ENCODE measurements at regions not wholly inside any gene's neighbourhood (a gene's known extent, or its start where the extent isn't known, plus 50 kb on each side); places are given as distances from the start of the nearest gene placed in this dataset.
"Not testable (repeated sequence)": the region's sequence is repeated elsewhere in the genome, so short reads cannot be mapped to it uniquely, and the experiment has no call there.

- Mint-ChIP-seq H3K27ac (no peak overlapping the region), H3K9me3 (no peaks in the 10 kb centered on the region), H3K36me3 (ENCODE audit: low read depth) (no peaks in the 10 kb centered on the region), H3K4me3 (no peak overlapping the region), H3K27me3 (peaks cover 2% of the 10 kb centered on the region), H3K4me1 (no peaks in the 10 kb centered on the region)
- peak; percentile 14 for DNase-seq
- intact Hi-C loops (cut with micrococcal nuclease) = no loop called here
Observed at GRCh38 chr10:76631036-76631670, 1006.5 kb downstream of the KCNMA1 start.

- Mint-ChIP-seq H3K36me3 (ENCODE audit: low read depth) (no peaks in the 10 kb centered on the region), H3K9me3 (no peaks in the 10 kb centered on the region), H3K27ac (no peak overlapping the region), H3K4me3 (no peak overlapping the region), H3K27me3 (peaks cover 2% of the 10 kb centered on the region), H3K4me1 (no peaks in the 10 kb centered on the region)
- intact Hi-C loops (cut with micrococcal nuclease) = no loop called here
- no peak for DNase-seq
Observed at GRCh38 chr10:76628801-76629200, 1008.8 kb downstream of the KCNMA1 start.

DNA sequence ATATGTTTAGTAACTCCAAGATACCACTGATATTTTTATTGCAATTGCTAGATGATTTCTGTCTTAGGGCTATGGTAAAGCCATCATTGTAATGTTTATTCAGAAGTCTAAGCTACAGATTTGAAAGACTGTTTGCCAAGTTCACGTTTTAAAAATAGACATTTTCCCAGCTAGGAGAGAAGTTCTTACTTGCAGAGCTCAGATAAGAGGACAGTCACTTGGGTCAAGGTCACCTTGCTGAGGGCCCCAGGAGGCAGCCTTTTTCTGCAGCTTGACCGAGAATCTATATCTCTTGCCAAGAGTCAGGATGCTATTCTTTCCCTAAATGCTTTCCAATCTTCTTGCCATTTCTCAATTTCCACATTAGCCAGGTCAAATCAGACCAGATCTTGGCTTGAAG, 1011.2 kb downstream of the KCNMA1 start:
- no peaks in the 10 kb centered on the region for H3K36me3 Mint-ChIP-seq (ENCODE audit: low read depth)
- H3K9me3 Mint-ChIP-seq = no peaks in the 10 kb centered on the region
- no peaks in the 10 kb centered on the region for H3K27me3 Mint-ChIP-seq
- no peaks in the 10 kb centered on the region for H3K4me1 Mint-ChIP-seq
- no peak overlapping the region for H3K4me3 Mint-ChIP-seq
- DNase-seq = no peak
- intact Hi-C loops (cut with micrococcal nuclease) = no loop called here
- no peak overlapping the region for H3K27ac Mint-ChIP-seq

DNA sequence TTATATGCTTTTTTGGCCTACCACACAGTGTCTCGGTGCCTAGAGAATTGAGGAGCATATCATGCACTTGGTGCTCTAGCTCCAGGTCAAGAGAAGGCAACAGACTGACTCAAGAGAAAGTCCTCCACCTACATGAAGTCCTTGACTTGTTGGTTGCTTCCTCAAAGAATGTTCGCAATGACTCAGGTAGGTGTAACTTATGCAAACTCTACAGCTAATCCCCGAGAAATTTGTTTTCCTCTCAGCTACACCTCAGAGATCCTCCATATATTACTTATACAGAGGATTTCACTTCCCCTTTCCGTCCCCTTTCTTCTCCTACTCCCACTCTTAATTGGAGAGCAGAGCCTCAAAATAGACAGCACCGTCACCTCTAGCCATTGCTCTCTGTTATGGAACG, 1013.1 kb downstream of the KCNMA1 start:
- intact Hi-C loops (cut with micrococcal nuclease) = no loop called here
- Mint-ChIP-seq H3K36me3 (ENCODE audit: low read depth) (no peaks in the 10 kb centered on the region), H3K27ac (no peak overlapping the region), H3K4me1 (no peaks in the 10 kb centered on the region), H3K27me3 (no peaks in the 10 kb centered on the region), H3K4me3 (no peak overlapping the region), H3K9me3 (no peaks in the 10 kb centered on the region)
- DNase-seq = no peak

DNA sequence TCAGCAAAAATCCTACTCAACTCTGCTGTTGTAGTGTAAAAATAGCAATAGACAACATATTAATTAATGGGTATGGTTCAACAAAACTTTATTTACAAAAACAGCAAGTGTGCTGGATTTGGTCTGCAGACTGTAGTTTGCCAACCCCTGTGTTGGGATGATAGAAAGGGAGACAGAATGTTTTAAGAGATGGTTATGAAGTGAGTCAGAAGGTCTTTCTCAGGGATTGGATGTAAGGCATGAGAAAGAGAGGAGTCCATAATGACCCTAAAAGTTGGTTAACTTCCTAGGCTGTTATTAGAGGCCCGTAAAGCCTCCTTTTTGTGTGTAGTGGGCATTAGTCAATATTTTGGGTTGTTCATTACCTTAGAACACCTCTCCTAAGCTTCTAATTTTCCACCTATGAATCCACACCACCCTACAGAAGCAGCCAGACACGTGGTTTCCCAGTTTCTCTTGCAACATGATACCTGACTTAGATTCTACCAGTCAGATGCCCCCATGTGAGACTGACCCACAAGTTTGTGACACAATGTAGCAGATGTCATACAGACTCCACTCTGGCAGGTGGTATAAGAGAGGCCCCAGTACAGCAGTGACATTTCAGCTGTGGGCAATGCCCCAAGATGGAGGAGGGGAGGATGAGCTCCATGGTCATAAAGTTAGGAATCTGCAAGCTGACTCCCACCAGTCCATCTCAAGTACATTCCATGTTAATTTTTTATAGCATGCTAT, 1015.6 kb downstream of the KCNMA1 start:
- Mint-ChIP-seq H3K36me3 (ENCODE audit: low read depth) (no peaks in the 10 kb centered on the region), H3K9me3 (no peaks in the 10 kb centered on the region), H3K4me1 (no peaks in the 10 kb centered on the region), H3K27ac (no peak overlapping the region), H3K4me3 (no peak overlapping the region), H3K27me3 (no peaks in the 10 kb centered on the region)
- intact Hi-C loops (cut with micrococcal nuclease) = no loop called here
- peak; percentile 15 for DNase-seq

GRCh38 chr10:76618641-76619040, 1019.0 kb downstream of the KCNMA1 start:
- no peaks in the 10 kb centered on the region for H3K4me1 Mint-ChIP-seq
- no peaks in the 10 kb centered on the region for H3K27me3 Mint-ChIP-seq
- H3K27ac Mint-ChIP-seq = no peak overlapping the region
- intact Hi-C loops (cut with micrococcal nuclease) = no loop called here
- DNase-seq = no peak
- no peaks in the 10 kb centered on the region for H3K36me3 Mint-ChIP-seq (ENCODE audit: low read depth)
- no peak overlapping the region for H3K4me3 Mint-ChIP-seq
- no peaks in the 10 kb centered on the region for H3K9me3 Mint-ChIP-seq

DNA sequence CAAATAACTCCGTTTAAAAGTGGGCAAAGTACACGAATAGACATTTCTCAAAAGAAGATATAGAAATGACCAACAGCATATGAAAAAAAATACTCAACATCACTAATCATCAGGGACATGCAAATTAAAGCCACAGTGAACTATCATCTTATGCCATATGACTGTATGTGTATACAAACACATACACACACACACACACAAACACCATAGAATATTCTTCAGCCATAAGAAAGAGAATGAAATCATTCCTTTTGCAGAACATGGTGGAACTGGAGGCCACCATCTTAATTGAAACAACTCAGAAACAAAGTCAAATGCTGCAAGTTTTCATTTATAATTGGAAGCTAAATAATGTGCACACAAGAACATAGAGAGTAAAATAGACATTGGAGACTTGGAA, 1019.4 kb downstream of the KCNMA1 start:
- Mint-ChIP-seq H3K4me1 (no peaks in the 10 kb centered on the region), H3K27me3 (no peaks in the 10 kb centered on the region), H3K27ac (no peak overlapping the region), H3K9me3 (no peaks in the 10 kb centered on the region), H3K4me3 (no peak overlapping the region), H3K36me3 (ENCODE audit: low read depth) (no peaks in the 10 kb centered on the region)
- no peak for DNase-seq
- intact Hi-C loops (cut with micrococcal nuclease) = no loop called here

- H3K4me3 Mint-ChIP-seq; H3K4me1 Mint-ChIP-seq; intact Hi-C loops (cut with micrococcal nuclease); DNase-seq; H3K9me3 Mint-ChIP-seq; H3K36me3 Mint-ChIP-seq (ENCODE audit: low read depth); H3K27ac Mint-ChIP-seq; H3K27me3 Mint-ChIP-seq: not testable (repeated sequence)
Observed at GRCh38 chr10:76616666-76617065, 1020.9 kb downstream of the KCNMA1 start.

- Mint-ChIP-seq H3K4me3 (no peak overlapping the region), H3K27ac (no peak overlapping the region), H3K27me3 (no peaks in the 10 kb centered on the region), H3K9me3 (no peaks in the 10 kb centered on the region), H3K4me1 (no peaks in the 10 kb centered on the region), H3K36me3 (ENCODE audit: low read depth) (no peaks in the 10 kb centered on the region)
- intact Hi-C loops (cut with micrococcal nuclease) = no loop called here
- DNase-seq = no peak
Observed at GRCh38 chr10:76615049-76615448, 1022.6 kb downstream of the KCNMA1 start.
